ENCODE measurements at regions not wholly inside any gene's neighbourhood (a gene's known extent, or its start where the extent isn't known, plus 50 kb on each side); places are given as distances from the start of the nearest gene placed in this dataset.

GRCh38 chr3:22907796-22908195 is 295.3 kb upstream of the UBE2E2 start:
- DNase-seq: no peak

GRCh38 chr3:22908989-22909507 is 294.1 kb upstream of the UBE2E2 start:
- DNase-seq: no peak

- no peak for DNase-seq
These were observed 286.2 kb upstream of the UBE2E2 start for GRCh38 chr3:22916933-22917332.

- no peak for DNase-seq
These were observed 283.1 kb upstream of the UBE2E2 start for GRCh38 chr3:22920006-22920405.

- DNase-seq: peak; percentile 6
These were observed 280.8 kb upstream of the UBE2E2 start for GRCh38 chr3:22922317-22922716.

GRCh38 chr3:22923711-22924110 is 279.4 kb upstream of the UBE2E2 start:
- no peak for DNase-seq

- no peak for DNase-seq
These were observed 274.7 kb upstream of the UBE2E2 start for GRCh38 chr3:22928216-22929110.

GRCh38 chr3:22933051-22933840 is 269.9 kb upstream of the UBE2E2 start:
- no peak for DNase-seq

- no peak for DNase-seq
These were observed 269.3 kb upstream of the UBE2E2 start for GRCh38 chr3:22933841-22934116.

- no peak for DNase-seq
These were observed 268.1 kb upstream of the UBE2E2 start for GRCh38 chr3:22935040-22935439.

- no peak for DNase-seq
These were observed 265.6 kb upstream of the UBE2E2 start for GRCh38 chr3:22937536-22937935.

GRCh38 chr3:22938739-22939138 is 264.4 kb upstream of the UBE2E2 start:
- DNase-seq: no peak

GRCh38 chr3:22939349-22939748 is 263.8 kb upstream of the UBE2E2 start:
- no peak for DNase-seq

- no peak for DNase-seq
These were observed 262.8 kb upstream of the UBE2E2 start for GRCh38 chr3:22940285-22940684.

GRCh38 chr3:22942981-22943380 is 260.1 kb upstream of the UBE2E2 start:
- no peak for DNase-seq

GRCh38 chr3:22947851-22948250 is 255.3 kb upstream of the UBE2E2 start:
- DNase-seq: no peak

- peak; percentile 27 for DNase-seq
These were observed 251.2 kb upstream of the UBE2E2 start for GRCh38 chr3:22951910-22952309.

- no peak for DNase-seq
These were observed 250.3 kb upstream of the UBE2E2 start for GRCh38 chr3:22952860-22953259.

GRCh38 chr3:22959593-22959992 is 243.5 kb upstream of the UBE2E2 start:
- no peak for DNase-seq

- peak; percentile 30 for DNase-seq
These were observed 242.8 kb upstream of the UBE2E2 start for GRCh38 chr3:22960105-22960984.

- DNase-seq: no peak
These were observed 240.9 kb upstream of the UBE2E2 start for GRCh38 chr3:22962244-22962643.

GRCh38 chr3:22966349-22966748 is 236.8 kb upstream of the UBE2E2 start:
- DNase-seq: no peak

- no peak for DNase-seq
These were observed 233.9 kb upstream of the UBE2E2 start for GRCh38 chr3:22969276-22969675.

Measured in NCI-H345 (cell line).